HCT116 (cell line): ENCODE measurements at regions not wholly inside any gene's neighbourhood (a gene's known extent, or its start where the extent isn't known, plus 50 kb on each side); places are given as distances from the start of the nearest gene placed in this dataset.

Source experiments
- ATAC-seq: fragments of 200-7000 bp; cut with Tn5 transposase; 2 replicates; pipeline ENCODE4 v1.9.1; 2020; ENCODE audit warnings: mild to moderate bottlenecking, moderate library complexity
- BruUV-seq: library from RNA; stranded (reverse); fragments of 400-500 nt; replicated peaks from 2 replicates; lab custom pipeline; 2021; lab: Mats Ljungman, UMichigan
- CTCF ChIA-PET: fragments of 300-600 bp; sonication (Branson Sonifier 250); formaldehyde crosslinking; loops from one replicate; lab custom pipeline; 2021; ENCODE audit warnings: antibody characterized with exemption; lab: Charles Lee
- POLR2A ChIA-PET: fragments of 300-600, 350-600 bp; sonication (Branson Sonifier 250); formaldehyde crosslinking; loops from one replicate; lab custom pipeline; 2021; ENCODE audit warnings: antibody characterized with exemption; lab: Charles Lee
- RAD21 ChIA-PET, 2 experiments: fragments of 300-600 bp; sonication (Branson Sonifier 250); formaldehyde crosslinking; loops; one replicate each; lab custom pipeline; 2023; ENCODE audit warnings: low total read pairs in 2 of 2; ENCODE audit not compliant: uncharacterized antibody in 2 of 2, unreplicated experiment in 2 of 2, low non-redundant PET in 1 of 2; lab: Charles Lee
- DNase-seq: peaks from one replicate; pipeline ENCODE4 v3.0.0-alpha.2; 2010; ENCODE audit warnings: low read depth, low spot score
- H2AFZ ChIP-seq: fragments of 200-600 bp; shearing (Covaris generic), sonication (generic); 2 replicates; pipeline ENCODE4 v1.6.1; 2017; ENCODE audit warnings: low read depth, mixed run types, mixed read lengths, antibody characterized with exemption, low read length; ENCODE audit not compliant: poor library complexity, severe bottlenecking
- H3K27ac ChIP-seq: 2 replicates; pipeline ENCODE4 v1.5.1; 2012; ENCODE audit warnings: low read depth, low read length
- H3K27me3 ChIP-seq: fragments of 200-600 bp; sonication (generic); 2 replicates; pipeline ENCODE4 v1.6.1; 2016; ENCODE audit warnings: mixed run types, low read length, mixed read lengths; ENCODE audit not compliant: insufficient read depth
- H3K36me3 ChIP-seq, 2 experiments: fragments of 200-500 bp in 1 of 2; fragments of 200-600 bp in 1 of 2; sonication (Bioruptor generic) in 1 of 2; sonication (generic) in 1 of 2; 2 replicates each; pipeline versions ENCODE4 v1.5.1 to v1.6.1; 2014 to 2016; ENCODE audit warnings: low read length in 2 of 2, inconsistent platforms in 1 of 2, mixed read lengths in 1 of 2, mixed run types in 1 of 2; ENCODE audit not compliant: insufficient read depth in 2 of 2, control insufficient read depth in 1 of 2
- H3K4me1 ChIP-seq, 2 experiments: fragments of 200-600 bp in 1 of 2; sonication (generic) in 1 of 2; 2 replicates each; pipeline versions ENCODE4 v1.5.1 to v1.6.1; 2012 to 2017; ENCODE audit warnings: low read length in 2 of 2, inconsistent platforms in 1 of 2, mild to moderate bottlenecking in 1 of 2, mixed read lengths in 1 of 2, mixed run types in 1 of 2, moderate library complexity in 1 of 2; ENCODE audit not compliant: insufficient read depth in 2 of 2, control insufficient read depth in 1 of 2
- H3K4me2 ChIP-seq: fragments of 200-600 bp; sonication (generic); 2 replicates; pipeline ENCODE4 v1.6.1; 2017; ENCODE audit warnings: mixed run types, low read length, mixed read lengths
- H3K4me3 ChIP-seq, 2 experiments: fragments of 200-600 bp in 1 of 2; sonication (generic) in 1 of 2; replicated peaks in 1 of 2; 2 replicates each; pipeline ENCODE4 v1.5.1; 2011 to 2016; ENCODE audit warnings: low read length in 2 of 2, control low read depth in 1 of 2, low read depth in 1 of 2, mild to moderate bottlenecking in 1 of 2, mixed read lengths in 1 of 2, mixed run types in 1 of 2
- H3K79me2 ChIP-seq: fragments of 200-600 bp; sonication (generic); 2 replicates; pipeline ENCODE4 v1.6.1; 2017; ENCODE audit warnings: mild to moderate bottlenecking, mixed run types, low read length, moderate library complexity, mixed read lengths; ENCODE audit not compliant: insufficient read depth
- H3K9ac ChIP-seq: fragments of 200-600 bp; sonication (generic); 2 replicates; pipeline ENCODE4 v1.6.1; 2016; ENCODE audit warnings: low read length, mixed read lengths
- H3K9me2 ChIP-seq: fragments of 200-600 bp; sonication (generic), shearing (Covaris generic); 2 replicates; pipeline ENCODE4 v1.6.1; 2017; ENCODE audit warnings: mixed run types, mild to moderate bottlenecking, moderate library complexity; ENCODE audit not compliant: insufficient read depth
- H3K9me3 ChIP-seq, 2 experiments: fragments of 200-500 bp in 1 of 2; fragments of 200-600 bp in 1 of 2; sonication (Bioruptor generic) in 1 of 2; sonication (generic) in 1 of 2; 2 replicates each; pipeline ENCODE4 v1.6.1; 2014 to 2017; ENCODE audit warnings: low read length in 2 of 2, mixed read lengths in 2 of 2, inconsistent platforms in 1 of 2, low read depth in 1 of 2, mild to moderate bottlenecking in 1 of 2, mixed run types in 1 of 2, moderate library complexity in 1 of 2; ENCODE audit not compliant: control insufficient read depth in 1 of 2, insufficient read depth in 1 of 2
- H4K20me1 ChIP-seq: fragments of 200-600 bp; sonication (generic), shearing (Covaris generic); 2 replicates; pipeline ENCODE4 v1.6.1; 2017; ENCODE audit warnings: mixed run types, mild to moderate bottlenecking, moderate library complexity; ENCODE audit not compliant: insufficient read depth
- CBX3 ChIP-seq: IDR thresholded peaks from 2 replicates; pipeline ENCODE4 v1.6.1; 2012; ENCODE audit warnings: low read depth
- ELF1 ChIP-seq: IDR thresholded peaks from 2 replicates; pipeline ENCODE4 v1.6.1; 2012; ENCODE audit warnings: low read depth, borderline replicate concordance
- FOSL1 ChIP-seq: IDR thresholded peaks from 2 replicates; pipeline ENCODE4 v1.6.1; 2012; ENCODE audit warnings: low read depth
- JUND ChIP-seq: IDR thresholded peaks from 2 replicates; pipeline ENCODE4 v1.6.1; 2012
- POLR2A ChIP-seq: IDR thresholded peaks from 2 replicates; pipeline ENCODE4 v1.7.0; 2011; ENCODE audit warnings: borderline replicate concordance; ENCODE audit not compliant: insufficient read depth, insufficient read length; ENCODE audit errors: extremely low read depth
- RAD21 ChIP-seq: IDR thresholded peaks from 2 replicates; pipeline ENCODE4 v1.6.1; 2012; ENCODE audit warnings: low read depth, mild to moderate bottlenecking
- SRF ChIP-seq: IDR thresholded peaks from 2 replicates; pipeline ENCODE4 v1.6.1; 2012; ENCODE audit warnings: low read depth
- TCF7L2 ChIP-seq: IDR thresholded peaks from 2 replicates; pipeline ENCODE4 v1.7.0; 2011; ENCODE audit warnings: borderline replicate concordance, inconsistent platforms; ENCODE audit not compliant: insufficient read depth, insufficient read length; ENCODE audit errors: extremely low read depth
- ZFX ChIP-seq: fragments of 450-650 bp; IDR thresholded peaks from 2 replicates; pipeline ENCODE4 v1.6.1; 2017
- intact Hi-C: fragments of 100-400 bp; cut with micrococcal nuclease; formaldehyde crosslinking; loops from 2 replicates; pipeline ENCODE4 v1.10.0; 2022
- TF ChIP-seq, protein P1 (sequence below): IDR thresholded peaks from 2 replicates; pipeline ENCODE4 v1.6.1; 2011; ENCODE audit warnings: mild to moderate bottlenecking, low read length, moderate library complexity; ENCODE audit not compliant: insufficient replicate concordance; ENCODE audit errors: extremely low read depth
- TF ChIP-seq, protein P2 (sequence below): IDR thresholded peaks from 2 replicates; pipeline ENCODE4 v1.6.1; 2012
- TF ChIP-seq, protein P3 (sequence below): IDR thresholded peaks from 2 replicates; pipeline ENCODE4 v1.6.1; 2012

DNA sequence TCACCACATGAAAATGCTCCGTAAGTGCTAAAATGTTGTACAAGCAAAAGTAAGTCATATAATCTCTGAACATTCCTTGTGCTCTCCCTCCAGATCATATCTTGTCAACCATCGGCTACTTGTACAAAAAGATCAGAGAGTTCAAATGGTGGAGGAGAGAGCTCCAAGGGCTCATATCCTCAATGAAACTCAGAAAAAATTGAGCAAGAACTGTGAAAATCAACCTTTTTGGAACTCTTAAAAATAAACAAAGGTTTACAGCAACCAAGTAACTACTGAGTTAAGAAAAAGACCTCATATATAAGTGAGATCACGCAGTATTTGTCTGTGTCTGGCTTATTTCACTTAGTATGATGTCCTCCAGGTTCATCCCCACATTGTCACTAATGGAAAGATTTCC, 63.2 kb downstream of the TEX13C start (continued):
- TF ChIP-seq, protein P1, sequence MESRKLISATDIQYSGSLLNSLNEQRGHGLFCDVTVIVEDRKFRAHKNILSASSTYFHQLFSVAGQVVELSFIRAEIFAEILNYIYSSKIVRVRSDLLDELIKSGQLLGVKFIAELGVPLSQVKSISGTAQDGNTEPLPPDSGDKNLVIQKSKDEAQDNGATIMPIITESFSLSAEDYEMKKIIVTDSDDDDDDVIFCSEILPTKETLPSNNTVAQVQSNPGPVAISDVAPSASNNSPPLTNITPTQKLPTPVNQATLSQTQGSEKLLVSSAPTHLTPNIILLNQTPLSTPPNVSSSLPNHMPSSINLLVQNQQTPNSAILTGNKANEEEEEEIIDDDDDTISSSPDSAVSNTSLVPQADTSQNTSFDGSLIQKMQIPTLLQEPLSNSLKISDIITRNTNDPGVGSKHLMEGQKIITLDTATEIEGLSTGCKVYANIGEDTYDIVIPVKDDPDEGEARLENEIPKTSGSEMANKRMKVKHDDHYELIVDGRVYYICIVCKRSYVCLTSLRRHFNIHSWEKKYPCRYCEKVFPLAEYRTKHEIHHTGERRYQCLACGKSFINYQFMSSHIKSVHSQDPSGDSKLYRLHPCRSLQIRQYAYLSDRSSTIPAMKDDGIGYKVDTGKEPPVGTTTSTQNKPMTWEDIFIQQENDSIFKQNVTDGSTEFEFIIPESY, result no peak
- TF ChIP-seq CBX3 (no peak), ELF1 (no peak), TCF7L2 (no peak)

DNA sequence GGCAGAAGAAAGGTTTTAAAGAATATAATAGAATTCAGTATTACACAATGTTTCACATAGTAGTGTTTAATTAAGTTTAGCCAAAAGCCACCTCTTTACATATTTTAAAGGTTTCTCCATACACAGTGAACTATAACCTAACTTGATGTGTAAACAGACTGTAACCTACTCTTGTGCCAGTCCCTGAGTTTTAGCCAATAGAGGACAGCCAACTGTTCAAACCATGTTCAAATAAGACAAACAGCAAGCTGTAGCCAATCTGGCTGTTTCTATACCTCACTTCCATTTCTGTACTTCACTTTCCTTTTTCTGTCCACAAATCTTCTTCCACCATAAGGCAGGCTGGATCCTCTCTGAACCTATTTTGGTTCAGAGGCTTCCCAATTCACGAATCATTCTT, 65.2 kb downstream of the TEX13C start:
- TF ChIP-seq JUND (no peak), FOSL1 (no peak), SRF (no peak), POLR2A (no peak), ZFX (no peak), ELF1 (no peak), RAD21 (no peak)
- TF ChIP-seq, protein P2, sequence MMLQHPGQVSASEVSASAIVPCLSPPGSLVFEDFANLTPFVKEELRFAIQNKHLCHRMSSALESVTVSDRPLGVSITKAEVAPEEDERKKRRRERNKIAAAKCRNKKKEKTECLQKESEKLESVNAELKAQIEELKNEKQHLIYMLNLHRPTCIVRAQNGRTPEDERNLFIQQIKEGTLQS, result no peak
- TF ChIP-seq, protein P3, sequence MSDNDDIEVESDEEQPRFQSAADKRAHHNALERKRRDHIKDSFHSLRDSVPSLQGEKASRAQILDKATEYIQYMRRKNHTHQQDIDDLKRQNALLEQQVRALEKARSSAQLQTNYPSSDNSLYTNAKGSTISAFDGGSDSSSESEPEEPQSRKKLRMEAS, result no peak
- ChIA-PET POLR2A (no interaction called here), CTCF (no interaction called here), RAD21 (no interaction called here)
- Histone ChIP-seq H3K27me3 (no peaks in the 10 kb centered on the region), H3K27ac (no peak overlapping the region), H3K9me3 (no peaks in the 10 kb centered on the region), H4K20me1 (no peaks in the 10 kb centered on the region), H3K4me2 (no peak overlapping the region), H3K79me2 (no peaks in the 10 kb centered on the region), H3K4me1 (no peaks in the 10 kb centered on the region), H2AFZ (no peak overlapping the region), H3K4me3 (no peak overlapping the region), H3K9ac (no peak overlapping the region), H3K9me2 (no peaks in the 10 kb centered on the region), H3K36me3 (no peaks in the 10 kb centered on the region)
- intact Hi-C loops, result no loop called here
- no peak for DNase-seq
- no TSS peak for BruUV-seq
- no peak for ATAC-seq
